ENCODE measurements at regions not wholly inside any gene's neighbourhood (a gene's known extent, or its start where the extent isn't known, plus 50 kb on each side); places are given as distances from the start of the nearest gene placed in this dataset.

- TF ChIP-seq EZH2 (IDR thresholded peaks at IDR 0.05; ENCODE audit: borderline replicate concordance, insufficient read depth, low read length, poor library complexity, severe bottlenecking) = no peak
- no peak for TF ChIP-seq POLR2AphosphoS5 (IDR thresholded peaks at IDR 0.05)
- TF ChIP-seq, protein P1, sequence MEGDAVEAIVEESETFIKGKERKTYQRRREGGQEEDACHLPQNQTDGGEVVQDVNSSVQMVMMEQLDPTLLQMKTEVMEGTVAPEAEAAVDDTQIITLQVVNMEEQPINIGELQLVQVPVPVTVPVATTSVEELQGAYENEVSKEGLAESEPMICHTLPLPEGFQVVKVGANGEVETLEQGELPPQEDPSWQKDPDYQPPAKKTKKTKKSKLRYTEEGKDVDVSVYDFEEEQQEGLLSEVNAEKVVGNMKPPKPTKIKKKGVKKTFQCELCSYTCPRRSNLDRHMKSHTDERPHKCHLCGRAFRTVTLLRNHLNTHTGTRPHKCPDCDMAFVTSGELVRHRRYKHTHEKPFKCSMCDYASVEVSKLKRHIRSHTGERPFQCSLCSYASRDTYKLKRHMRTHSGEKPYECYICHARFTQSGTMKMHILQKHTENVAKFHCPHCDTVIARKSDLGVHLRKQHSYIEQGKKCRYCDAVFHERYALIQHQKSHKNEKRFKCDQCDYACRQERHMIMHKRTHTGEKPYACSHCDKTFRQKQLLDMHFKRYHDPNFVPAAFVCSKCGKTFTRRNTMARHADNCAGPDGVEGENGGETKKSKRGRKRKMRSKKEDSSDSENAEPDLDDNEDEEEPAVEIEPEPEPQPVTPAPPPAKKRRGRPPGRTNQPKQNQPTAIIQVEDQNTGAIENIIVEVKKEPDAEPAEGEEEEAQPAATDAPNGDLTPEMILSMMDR (IDR thresholded peaks at IDR 0.05; ENCODE audit: poor library complexity, severe bottlenecking) = no peak
Measured at GRCh38 chr13:78078168-78078567, 159.5 kb upstream of the EDNRB start.

Measured in neural cell (in vitro differentiated cells).